ENCODE measurements at regions not wholly inside any gene's neighbourhood (a gene's known extent, or its start where the extent isn't known, plus 50 kb on each side); places are given as distances from the start of the nearest gene placed in this dataset.
"Not testable (repeated sequence)": the region's sequence is repeated elsewhere in the genome, so short reads cannot be mapped to it uniquely, and the experiment has no call there.

DNA sequence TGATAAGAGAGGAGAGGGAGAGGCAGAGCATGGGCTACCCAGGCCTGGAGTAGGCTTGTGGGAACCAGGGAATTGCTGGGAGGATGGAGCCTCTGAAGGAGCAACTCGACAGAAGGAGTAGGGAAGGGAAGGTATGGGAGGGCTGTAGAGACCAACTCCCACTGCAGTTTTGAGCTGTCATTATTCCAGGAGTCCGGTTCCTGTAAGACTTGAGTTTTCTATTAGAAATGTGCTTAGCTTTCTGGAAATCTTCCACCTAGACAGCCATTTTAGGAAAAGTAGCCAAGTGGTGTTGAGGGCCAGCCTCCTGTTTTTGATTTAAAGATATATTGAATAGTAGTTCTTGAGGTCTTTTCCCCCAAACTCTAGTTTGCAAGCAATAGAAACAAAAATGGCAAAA, 323.5 kb downstream of the LRRC70 start:
- no peak for DNase-seq (ENCODE audit: low read depth, low spot score)

DNA sequence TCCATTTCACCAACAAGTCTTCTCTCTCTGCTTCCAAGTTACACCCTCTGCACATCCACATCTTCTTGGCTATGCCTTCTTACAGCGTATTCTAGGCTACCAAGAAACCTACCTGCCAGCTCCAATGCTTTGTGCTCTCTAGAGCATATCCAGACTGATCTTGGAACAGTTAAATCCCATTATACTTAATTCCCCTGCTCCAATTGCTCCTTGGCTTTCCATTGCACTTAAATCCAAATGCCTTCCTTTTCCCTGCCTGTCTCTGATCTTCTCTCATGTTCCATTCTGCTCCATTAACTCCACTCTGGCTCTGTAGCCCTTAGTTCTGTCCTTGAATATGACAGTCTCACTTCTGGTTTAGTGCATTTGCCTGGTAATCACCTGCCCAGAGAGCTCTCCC, 322.4 kb downstream of the LRRC70 start:
- DNase-seq (ENCODE audit: low read depth, low spot score), result no peak

DNA sequence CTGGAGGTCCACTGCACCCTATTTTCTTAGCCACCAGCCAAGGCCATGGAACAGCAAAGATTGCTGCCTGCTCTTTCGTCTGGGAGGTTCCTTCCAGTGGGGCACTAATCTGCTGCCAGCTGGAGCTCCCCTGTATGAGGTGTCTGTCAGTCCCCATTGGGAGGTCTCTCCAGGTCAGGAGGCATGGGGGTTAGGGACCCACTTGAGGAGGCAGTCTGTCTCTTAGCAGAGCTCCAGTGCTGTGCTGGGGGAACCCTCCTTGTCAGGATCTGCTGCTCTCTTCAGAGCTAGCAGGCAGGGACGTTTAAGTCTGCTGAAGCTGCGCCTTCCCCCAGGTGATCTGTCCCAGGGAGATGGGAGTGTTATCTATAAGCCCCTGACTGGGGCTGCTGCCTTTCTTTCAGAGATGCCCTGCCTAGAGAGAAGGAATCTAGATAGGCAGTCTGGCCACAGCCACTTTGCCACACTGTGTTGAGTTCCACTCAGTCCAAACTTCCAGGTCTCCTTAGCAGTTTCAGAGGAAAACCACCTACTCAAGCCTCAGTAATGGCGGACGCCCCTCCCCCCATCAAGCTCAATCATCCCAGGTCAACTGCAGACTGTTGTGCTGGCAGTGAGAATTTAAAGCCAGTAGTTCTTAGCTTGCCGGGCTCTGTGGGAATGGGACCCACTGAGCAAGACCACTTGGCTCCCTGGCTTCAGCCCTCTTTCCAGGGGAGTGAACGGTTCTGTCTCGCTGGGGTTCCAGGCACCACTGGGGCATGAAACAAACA, 317.7 kb downstream of the LRRC70 start:
- no peak for DNase-seq (ENCODE audit: low read depth, low spot score)

- peak; percentile 84 for DNase-seq (ENCODE audit: low read depth, low spot score)
Observed at GRCh38 chr5:62886603-62887315, 308.1 kb downstream of the LRRC70 start.

DNA sequence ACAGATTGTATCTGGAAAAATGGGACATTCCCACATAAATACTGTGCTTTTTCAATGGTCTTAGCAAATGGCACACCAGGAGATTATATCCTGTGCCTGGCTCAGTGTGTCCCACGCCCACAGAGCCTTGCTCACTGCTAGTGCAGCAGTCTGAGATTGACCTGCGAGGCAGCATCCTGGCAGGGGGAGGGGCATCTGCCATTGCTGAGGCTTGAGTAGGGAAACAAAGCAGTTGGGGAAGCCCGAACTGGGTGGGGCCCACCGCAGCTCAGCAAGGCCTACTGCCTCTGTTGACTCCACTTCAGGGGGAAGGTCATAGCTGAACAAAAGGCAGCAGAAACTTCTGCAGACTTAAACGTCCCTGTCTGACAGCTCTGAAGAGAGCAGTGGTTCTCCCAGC, 258.7 kb downstream of the LRRC70 start:
- not testable (repeated sequence) for DNase-seq (ENCODE audit: low read depth, low spot score)

DNA sequence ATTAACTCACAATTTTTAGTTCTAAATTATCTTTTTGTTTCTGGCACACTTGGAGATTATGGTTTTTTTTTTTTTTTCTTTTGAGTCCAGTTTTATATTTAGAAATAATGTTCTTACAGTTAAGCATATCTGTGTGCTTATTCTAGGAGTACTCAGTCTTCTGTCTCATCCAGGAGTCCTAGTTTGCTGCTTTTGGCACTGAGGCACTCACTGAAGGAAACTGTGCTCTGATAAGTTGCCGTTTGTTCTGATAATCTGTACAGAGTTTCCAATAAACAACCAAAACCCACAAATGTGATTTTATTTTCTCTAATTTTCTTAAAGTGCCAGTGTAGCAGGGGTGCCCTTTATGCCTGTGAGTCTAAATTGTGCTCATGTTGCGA, 251.0 kb downstream of the LRRC70 start:
- DNase-seq (ENCODE audit: low read depth, low spot score), result no peak

DNA sequence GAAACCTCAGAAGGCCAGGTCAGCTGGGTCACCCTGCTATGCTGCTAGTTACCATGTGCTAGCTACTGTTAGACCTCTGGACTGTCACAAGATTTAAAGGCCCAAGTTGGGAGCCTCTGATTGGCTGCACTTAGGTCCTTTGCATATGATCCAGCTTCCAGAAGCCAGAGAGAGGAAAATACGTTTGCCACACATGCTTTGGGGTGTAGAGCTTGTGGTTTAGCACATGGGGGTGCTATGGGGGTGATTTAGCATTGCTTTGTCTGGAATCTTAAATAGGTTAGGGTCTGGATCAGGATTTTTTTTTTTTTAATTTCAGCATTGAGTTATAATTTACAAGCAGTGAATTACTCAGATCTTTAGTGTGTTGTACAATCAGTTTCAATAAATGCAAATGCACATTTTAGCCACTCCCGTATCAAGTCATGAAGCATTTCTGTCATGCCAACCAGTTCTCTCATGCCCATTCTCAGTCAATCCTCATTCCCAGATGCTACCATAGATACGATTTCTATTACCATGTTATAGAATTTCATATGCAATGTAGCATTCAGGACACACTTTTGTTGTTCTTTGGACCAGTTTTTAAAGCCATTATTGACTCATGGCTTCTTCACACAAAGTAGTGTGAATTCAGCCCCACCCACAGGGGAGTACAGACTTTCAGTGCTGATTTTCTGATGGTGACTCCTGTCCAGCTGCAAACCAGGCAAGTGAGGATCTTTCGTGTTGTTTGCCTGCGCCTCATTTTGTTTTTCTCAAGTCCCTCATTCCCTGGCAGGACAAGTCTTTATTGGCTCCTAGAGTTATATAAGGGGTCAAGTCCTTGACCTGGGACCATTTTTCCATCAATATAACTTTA, 250.4 kb downstream of the LRRC70 start:
- DNase-seq (ENCODE audit: low read depth, low spot score), result no peak

DNA sequence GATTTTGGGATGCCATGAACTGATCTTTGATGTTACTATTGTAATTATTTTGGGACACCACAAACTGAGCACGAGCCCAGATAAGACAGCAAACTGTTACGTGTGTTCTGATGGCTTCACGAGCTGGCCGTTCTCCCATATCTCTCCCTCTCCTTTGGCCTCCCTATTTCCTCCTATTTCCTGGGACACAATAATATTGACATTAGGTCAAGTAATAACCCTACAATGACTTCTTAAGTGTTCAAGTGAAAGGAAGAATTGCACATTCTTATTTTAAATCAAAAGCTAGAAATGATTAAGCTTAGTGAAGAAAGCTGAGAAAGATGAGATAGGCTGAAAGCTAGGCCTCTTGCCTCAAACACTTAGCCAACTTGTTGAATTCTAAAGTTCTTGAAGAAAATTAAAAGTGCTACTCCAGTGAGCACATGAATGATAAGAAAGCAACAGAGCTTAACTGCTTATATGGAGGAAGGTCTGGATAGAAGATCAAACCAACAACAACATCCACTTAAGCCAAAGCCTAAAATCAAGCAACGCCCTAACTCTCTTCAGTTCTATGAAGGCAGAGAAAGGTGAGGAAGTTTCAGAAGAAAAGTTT, 247.1 kb downstream of the LRRC70 start:
- no peak for DNase-seq (ENCODE audit: low read depth, low spot score)

DNA sequence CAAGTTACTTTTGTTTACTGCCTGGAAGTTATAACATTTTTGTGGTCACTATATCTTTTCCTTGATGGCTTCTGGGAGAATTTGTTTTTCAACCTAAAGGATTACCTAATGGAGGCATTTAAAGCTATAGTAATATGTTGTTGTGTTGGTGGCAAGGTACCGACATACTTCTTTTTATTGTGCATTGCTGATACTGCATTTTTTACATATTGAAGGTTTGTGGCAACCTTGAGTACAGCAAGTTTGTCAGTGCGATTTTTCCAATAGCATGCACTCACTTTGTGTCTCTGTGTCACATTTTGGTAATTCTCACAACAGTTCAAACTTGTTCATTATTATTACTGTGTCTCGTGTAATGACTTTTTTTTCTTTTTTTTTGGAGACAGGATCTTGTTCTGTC, 246.3 kb downstream of the LRRC70 start:
- DNase-seq (ENCODE audit: low read depth, low spot score), result no peak

DNA sequence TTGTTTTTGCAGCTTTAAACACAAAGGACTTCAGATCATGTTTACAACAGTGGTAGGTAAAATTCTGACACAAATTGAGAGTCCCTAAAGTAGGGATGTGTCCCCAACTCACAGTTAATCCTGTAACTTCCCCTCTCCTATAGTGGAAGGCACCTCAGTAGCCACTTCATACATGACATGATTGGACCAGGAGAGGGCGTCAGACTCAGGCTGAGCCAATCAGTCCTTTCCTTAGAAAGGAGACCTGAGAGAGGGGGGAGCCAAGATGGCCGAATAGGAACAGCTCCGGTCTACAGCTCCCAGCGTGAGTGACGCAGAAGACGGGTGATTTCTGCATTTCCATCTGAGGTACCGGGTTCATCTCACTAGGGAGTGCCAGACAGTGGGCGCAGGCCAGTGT, 238.4 kb downstream of the LRRC70 start:
- not testable (repeated sequence) for DNase-seq (ENCODE audit: low read depth, low spot score)

DNA sequence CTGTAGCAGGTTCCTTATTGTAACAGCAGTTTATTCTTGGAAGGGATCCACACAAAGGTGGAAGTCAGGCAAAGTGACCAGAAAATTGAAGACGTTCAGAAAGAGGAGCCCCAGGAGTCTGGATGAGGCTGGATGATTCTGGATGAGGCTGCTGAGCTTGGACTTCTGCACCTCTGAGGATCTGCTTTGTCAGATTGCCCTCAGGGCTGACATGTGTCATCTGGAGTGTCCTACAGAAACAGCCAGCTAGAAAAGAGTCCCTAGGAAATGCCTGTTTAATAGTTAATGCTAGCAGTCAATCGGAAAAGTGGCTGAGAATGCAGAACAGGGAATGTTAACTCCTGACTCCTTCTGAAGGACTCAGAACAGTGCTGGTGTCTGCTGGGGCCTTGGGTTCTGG, 236.4 kb downstream of the LRRC70 start:
- DNase-seq (ENCODE audit: low read depth, low spot score), result no peak

DNA sequence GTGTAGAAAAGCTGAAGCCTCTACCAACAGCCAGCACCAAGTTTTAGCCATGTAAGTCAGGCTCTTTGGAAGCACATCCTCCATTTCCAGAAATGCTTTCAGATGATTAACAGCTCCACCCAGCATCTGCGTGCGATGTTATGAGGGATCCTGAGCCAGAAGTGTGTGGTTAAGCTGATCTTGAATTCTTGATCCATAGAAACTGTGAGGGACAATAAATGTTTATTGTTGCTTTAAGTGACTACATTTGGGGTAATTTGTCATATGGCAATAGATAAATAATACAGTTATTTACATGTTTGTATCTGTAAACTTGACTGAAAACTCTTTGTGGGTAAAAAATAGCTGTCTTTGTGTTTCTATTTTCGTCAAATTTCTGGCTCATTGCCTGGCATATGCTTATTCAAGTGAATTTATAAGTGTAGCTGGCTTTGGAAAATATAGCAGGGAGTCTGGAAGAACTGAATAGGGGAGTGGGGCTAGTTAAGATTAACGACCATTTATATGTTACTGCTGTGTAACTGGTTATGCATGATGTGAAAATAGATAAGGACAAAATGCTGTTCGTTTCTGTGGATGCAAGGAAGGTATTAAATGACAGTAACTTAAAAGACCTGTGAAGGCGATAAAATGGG, 234.1 kb downstream of the LRRC70 start:
- DNase-seq (ENCODE audit: low read depth, low spot score), result no peak

GRCh38 chr5:62804819-62805218, 226.2 kb downstream of the LRRC70 start:
- DNase-seq (ENCODE audit: low read depth, low spot score), result not testable (repeated sequence)

GRCh38 chr5:62795926-62796325, 217.3 kb downstream of the LRRC70 start:
- DNase-seq (ENCODE audit: low read depth, low spot score), result no peak

- DNase-seq (ENCODE audit: low read depth, low spot score), result no peak
Observed at GRCh38 chr5:62794456-62794855, 215.8 kb downstream of the LRRC70 start.

DNA sequence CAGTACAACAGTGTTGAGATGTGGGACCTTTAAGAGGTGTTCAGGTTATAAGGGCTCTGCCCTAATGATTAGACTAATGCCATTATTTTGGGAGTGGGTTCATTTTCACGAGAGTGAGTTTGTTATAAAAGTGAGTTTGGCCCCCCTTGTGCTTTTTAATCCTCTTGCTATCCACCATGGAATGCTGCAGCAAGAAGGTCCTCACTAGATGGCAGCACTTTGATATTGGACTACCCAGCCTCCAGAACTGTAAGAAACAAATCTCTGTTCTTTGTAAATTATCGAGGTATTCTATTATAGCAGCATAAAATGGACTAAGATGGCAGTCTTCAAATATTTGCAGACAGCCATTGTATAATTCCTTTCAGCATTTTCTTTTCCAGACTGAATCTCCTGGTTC, 212.4 kb downstream of the LRRC70 start:
- DNase-seq (ENCODE audit: low read depth, low spot score), result peak; percentile 24

DNA sequence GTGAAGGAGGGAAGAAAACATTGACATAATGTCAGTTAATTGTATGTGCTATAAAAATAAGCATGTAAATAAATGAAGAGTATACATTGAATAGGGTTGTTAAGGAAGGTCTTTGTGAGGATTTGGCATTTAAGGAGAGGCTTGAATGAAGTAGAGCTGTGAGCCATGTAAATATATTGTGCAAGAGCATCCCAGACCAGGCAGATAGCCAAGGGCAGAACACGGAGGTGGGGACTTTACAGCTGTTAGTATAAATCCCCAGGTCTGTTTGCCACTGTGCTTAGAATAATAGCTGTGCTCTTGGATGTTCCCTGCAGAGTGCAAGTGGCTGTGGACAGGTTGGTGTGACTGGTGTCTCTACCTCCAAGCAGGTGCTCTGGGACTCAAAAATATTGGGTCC, 211.7 kb downstream of the LRRC70 start:
- DNase-seq (ENCODE audit: low read depth, low spot score), result peak; percentile 2

DNA sequence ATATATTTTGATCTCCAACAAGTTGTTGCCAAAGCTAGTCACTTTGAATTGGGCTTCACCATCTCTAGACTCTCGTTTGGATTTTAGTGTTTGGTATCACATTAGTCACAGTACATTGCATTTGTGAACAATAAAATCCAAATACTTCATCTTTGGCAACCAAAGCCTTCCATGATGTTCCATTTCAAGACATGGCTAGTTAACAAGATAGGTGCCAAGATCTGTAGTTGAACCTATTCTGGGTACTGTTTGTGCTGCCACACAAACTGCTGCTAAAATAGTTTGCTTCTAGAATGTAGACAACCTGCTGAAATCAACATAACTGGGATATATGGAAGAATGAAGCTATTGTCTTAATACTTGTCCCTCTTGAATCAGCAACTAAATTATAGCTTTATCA, 207.5 kb downstream of the LRRC70 start:
- DNase-seq (ENCODE audit: low read depth, low spot score), result no peak

GRCh38 chr5:62785588-62785987, 207.0 kb downstream of the LRRC70 start:
- no peak for DNase-seq (ENCODE audit: low read depth, low spot score)

- DNase-seq (ENCODE audit: low read depth, low spot score), result no peak
Observed at GRCh38 chr5:62783374-62784057, 204.9 kb downstream of the LRRC70 start.

- DNase-seq (ENCODE audit: low read depth, low spot score), result no peak
Observed at GRCh38 chr5:62780888-62781287, 202.3 kb downstream of the LRRC70 start.

Measured in astrocyte of the hippocampus (primary cell).